Activated naive CD4-positive, alpha-beta T cell treated with anti-CD3 and anti-CD28 coated beads, Interleukin-2, amount 50 U/mL, for 72 hours (primary cell): ENCODE measurements at regions not wholly inside any gene's neighbourhood (a gene's known extent, or its start where the extent isn't known, plus 50 kb on each side); places are given as distances from the start of the nearest gene placed in this dataset.
"Not testable (repeated sequence)": the region's sequence is repeated elsewhere in the genome, so short reads cannot be mapped to it uniquely, and the experiment has no call there.

Experiments used
- ATAC-seq, 2 donors: fragments of 150-1000 bp; cut with Tn5 transposase; 2 replicates each; pipeline ENCODE4 v1.10.0; 2021; ENCODE audit warnings: mild to moderate bottlenecking in 2 of 2, moderate library complexity in 2 of 2
- DNase-seq, 2 donors: peaks; one replicate each; pipeline ENCODE4 v3.0.0; 2021 to 2022; ENCODE audit warnings: low spot score in 2 of 2
- H3K27ac Mint-ChIP-seq, 2 donors: one replicate each; pipeline ENCODE4 v1.8.0; 2022; ENCODE audit warnings: mild to moderate bottlenecking in 2 of 2, mixed read lengths in 2 of 2
- H3K36me3 Mint-ChIP-seq, 2 donors: one replicate each; pipeline ENCODE4 v1.8.0; 2022; ENCODE audit warnings: mixed read lengths in 2 of 2
- H3K9me3 Mint-ChIP-seq, 2 donors: one replicate each; pipeline ENCODE4 v1.8.0; 2022; ENCODE audit warnings: mixed read lengths in 2 of 2

- Mint-ChIP-seq H3K9me3 (peaks cover 11 to 12% of the 10 kb centered on the region in 2 donors), H3K36me3 (peaks cover 6% of the 10 kb centered on the region in 2 donors), H3K27ac (no peak overlapping the region)
- ATAC-seq, result no peak
- DNase-seq, result no peak
These were observed 192.2 kb upstream of the NDUFV2 start for GRCh38 chr18:8910186-8910822.

- DNase-seq (no peak), ATAC-seq (no peak)
- no peak overlapping the region for H3K27ac Mint-ChIP-seq
- H3K9me3 Mint-ChIP-seq, result peaks cover 9 to 12% of the 10 kb centered on the region in 2 donors
- peaks cover 6% of the 10 kb centered on the region in 2 donors for H3K36me3 Mint-ChIP-seq
These were observed 191.7 kb upstream of the NDUFV2 start for GRCh38 chr18:8910843-8911242.

- no peak overlapping the region for H3K27ac Mint-ChIP-seq
- peaks cover 9 to 12% of the 10 kb centered on the region in 2 donors for H3K9me3 Mint-ChIP-seq
- ATAC-seq, result no peak
- H3K36me3 Mint-ChIP-seq, result peaks cover 6% of the 10 kb centered on the region in 2 donors
- no peak for DNase-seq
These were observed 190.8 kb upstream of the NDUFV2 start for GRCh38 chr18:8911408-8912340.

- no peak for DNase-seq
- Mint-ChIP-seq H3K36me3 (peaks cover 6% of the 10 kb centered on the region in 2 donors), H3K9me3 (peaks cover 9 to 12% of the 10 kb centered on the region in 2 donors), H3K27ac (no peak overlapping the region)
- no peak for ATAC-seq
These were observed 189.9 kb upstream of the NDUFV2 start for GRCh38 chr18:8912348-8913326.

GRCh38 chr18:8913606-8914403, 188.7 kb upstream of the NDUFV2 start:
- DNase-seq, ATAC-seq, H3K27ac Mint-ChIP-seq, H3K36me3 Mint-ChIP-seq: not testable (repeated sequence)
- H3K9me3 Mint-ChIP-seq, result peaks cover 9 to 12% of the 10 kb centered on the region in 2 donors

- not testable (repeated sequence) for H3K27ac Mint-ChIP-seq
These were observed 187.9 kb upstream of the NDUFV2 start for GRCh38 chr18:8914404-8915264.

GRCh38 chr18:8920856-8921787, 181.4 kb upstream of the NDUFV2 start:
- not testable (repeated sequence) for DNase-seq, ATAC-seq, H3K9me3 Mint-ChIP-seq, H3K27ac Mint-ChIP-seq, H3K36me3 Mint-ChIP-seq

More at GRCh38 chr18:8914404-8915264, 187.9 kb upstream of the NDUFV2 start:
- H3K36me3 Mint-ChIP-seq, ATAC-seq, DNase-seq: not testable (repeated sequence)
- H3K9me3 Mint-ChIP-seq, result peaks cover 9 to 12% of the 10 kb centered on the region in 2 donors

- peaks cover 8 to 21% of the 10 kb centered on the region in 2 donors for H3K9me3 Mint-ChIP-seq
- DNase-seq, result no peak
- H3K27ac Mint-ChIP-seq, result no peak overlapping the region
- H3K36me3 Mint-ChIP-seq, result peaks cover 7 to 19% of the 10 kb centered on the region in 2 donors
- ATAC-seq, result no peak
These were observed 176.0 kb upstream of the NDUFV2 start for GRCh38 chr18:8926464-8926863.

GRCh38 chr18:8928044-8928443, 174.5 kb upstream of the NDUFV2 start:
- no peak for ATAC-seq
- H3K9me3 Mint-ChIP-seq, result peaks cover 8 to 21% of the 10 kb centered on the region in 2 donors
- no peak for DNase-seq
- H3K27ac Mint-ChIP-seq, result no peak overlapping the region
- peaks cover 7 to 19% of the 10 kb centered on the region in 2 donors for H3K36me3 Mint-ChIP-seq

- Mint-ChIP-seq H3K27ac (no peak overlapping the region), H3K36me3 (peaks cover 7 to 19% of the 10 kb centered on the region in 2 donors), H3K9me3 (peaks cover 8 to 22% of the 10 kb centered on the region in 2 donors)
- no peak for DNase-seq
- no peak for ATAC-seq
These were observed 173.4 kb upstream of the NDUFV2 start for GRCh38 chr18:8928847-8929780.

GRCh38 chr18:8930990-8931616, 171.4 kb upstream of the NDUFV2 start:
- ATAC-seq, result no peak
- H3K27ac Mint-ChIP-seq, result no peak overlapping the region
- peaks cover 2 to 17% of the 10 kb centered on the region in 2 donors for H3K36me3 Mint-ChIP-seq
- H3K9me3 Mint-ChIP-seq, result peaks cover 8 to 19% of the 10 kb centered on the region in 2 donors
- DNase-seq, result no peak

- Mint-ChIP-seq H3K9me3 (peaks cover 8 to 17% of the 10 kb centered on the region in 2 donors), H3K36me3 (peaks cover 0 to 13% of the 10 kb centered on the region in 2 donors), H3K27ac (no peak overlapping the region)
- DNase-seq (no peak), ATAC-seq (no peak)
These were observed 169.6 kb upstream of the NDUFV2 start for GRCh38 chr18:8932866-8933265.
